AG04450 (cell line): ENCODE measurements at regions not wholly inside any gene's neighbourhood (a gene's known extent, or its start where the extent isn't known, plus 50 kb on each side); places are given as distances from the start of the nearest gene placed in this dataset.

ENCODE experiments used
- CTCF ChIA-PET: fragments of 300-600, 350-600 bp; formaldehyde crosslinking; extraction: SDS; loops from one replicate; lab custom pipeline; 2022; ENCODE audit warnings: antibody characterized with exemption, inconsistent platforms; lab: Charles Lee
- POLR2A ChIA-PET: fragments of 350-600 bp; formaldehyde crosslinking; extraction: SDS; loops from one replicate; lab custom pipeline; 2021; ENCODE audit warnings: antibody characterized with exemption, inconsistent platforms; lab: Yijun Ruan, JAX
- DNase-seq: peaks from one replicate; pipeline ENCODE4 v3.0.0-alpha.2; 2011; ENCODE audit warnings: low read depth, low spot score
- H3K27ac ChIP-seq: one replicate; pipeline ENCODE4 v1.5.1; 2012; ENCODE audit warnings: low read depth, low read length, control low read depth
- H3K27me3 ChIP-seq: one replicate; pipeline ENCODE4 v1.6.0; 2012; ENCODE audit warnings: low read length; ENCODE audit not compliant: control insufficient read depth, insufficient read depth
- H3K4me3 ChIP-seq: 2 replicates; pipeline ENCODE4 v1.5.1; 2011; ENCODE audit warnings: mild to moderate bottlenecking, low read depth, low read length, control low read depth
- H3K9me3 ChIP-seq: 2 replicates; pipeline ENCODE4 v1.5.1; 2012; ENCODE audit warnings: low read length; ENCODE audit not compliant: control insufficient read depth, insufficient read depth
- TF ChIP-seq, protein P1 (sequence below): IDR thresholded peaks from 2 replicates; pipeline ENCODE4 v1.5.1; 2011; ENCODE audit warnings: low read depth, low read length, control low read depth, inconsistent platforms

DNA sequence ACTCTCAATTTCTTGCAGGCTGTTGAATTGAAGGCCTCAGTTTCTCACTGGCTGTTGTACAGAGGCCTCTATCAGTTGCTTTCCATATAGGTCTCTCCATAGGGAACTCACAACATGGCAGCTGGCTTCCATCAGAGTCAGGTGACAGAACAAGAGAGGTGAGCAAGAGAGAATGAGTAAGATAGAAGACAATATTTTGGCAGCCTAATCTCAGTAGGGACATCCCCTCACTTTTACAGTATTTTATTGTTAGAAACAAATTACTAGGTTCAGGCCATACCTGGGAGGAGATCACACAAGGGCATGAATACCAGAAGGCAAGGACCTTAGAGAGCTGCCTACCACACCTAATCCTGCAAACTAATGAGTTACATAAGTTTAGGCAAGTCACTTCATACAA lies 162.8 kb downstream of the ATP6V1G3 start:
- ChIA-PET CTCF (no interaction called here), POLR2A (no interaction called here)
- Histone ChIP-seq H3K9me3 (no peaks in the 10 kb centered on the region; the same call in 1 of the 2 replicates), H3K27me3 (no peaks in the 10 kb centered on the region), H3K4me3 (no peak overlapping the region), H3K27ac (no peak overlapping the region)
- TF ChIP-seq, protein P1, sequence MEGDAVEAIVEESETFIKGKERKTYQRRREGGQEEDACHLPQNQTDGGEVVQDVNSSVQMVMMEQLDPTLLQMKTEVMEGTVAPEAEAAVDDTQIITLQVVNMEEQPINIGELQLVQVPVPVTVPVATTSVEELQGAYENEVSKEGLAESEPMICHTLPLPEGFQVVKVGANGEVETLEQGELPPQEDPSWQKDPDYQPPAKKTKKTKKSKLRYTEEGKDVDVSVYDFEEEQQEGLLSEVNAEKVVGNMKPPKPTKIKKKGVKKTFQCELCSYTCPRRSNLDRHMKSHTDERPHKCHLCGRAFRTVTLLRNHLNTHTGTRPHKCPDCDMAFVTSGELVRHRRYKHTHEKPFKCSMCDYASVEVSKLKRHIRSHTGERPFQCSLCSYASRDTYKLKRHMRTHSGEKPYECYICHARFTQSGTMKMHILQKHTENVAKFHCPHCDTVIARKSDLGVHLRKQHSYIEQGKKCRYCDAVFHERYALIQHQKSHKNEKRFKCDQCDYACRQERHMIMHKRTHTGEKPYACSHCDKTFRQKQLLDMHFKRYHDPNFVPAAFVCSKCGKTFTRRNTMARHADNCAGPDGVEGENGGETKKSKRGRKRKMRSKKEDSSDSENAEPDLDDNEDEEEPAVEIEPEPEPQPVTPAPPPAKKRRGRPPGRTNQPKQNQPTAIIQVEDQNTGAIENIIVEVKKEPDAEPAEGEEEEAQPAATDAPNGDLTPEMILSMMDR = no peak
- DNase-seq = no peak

DNA sequence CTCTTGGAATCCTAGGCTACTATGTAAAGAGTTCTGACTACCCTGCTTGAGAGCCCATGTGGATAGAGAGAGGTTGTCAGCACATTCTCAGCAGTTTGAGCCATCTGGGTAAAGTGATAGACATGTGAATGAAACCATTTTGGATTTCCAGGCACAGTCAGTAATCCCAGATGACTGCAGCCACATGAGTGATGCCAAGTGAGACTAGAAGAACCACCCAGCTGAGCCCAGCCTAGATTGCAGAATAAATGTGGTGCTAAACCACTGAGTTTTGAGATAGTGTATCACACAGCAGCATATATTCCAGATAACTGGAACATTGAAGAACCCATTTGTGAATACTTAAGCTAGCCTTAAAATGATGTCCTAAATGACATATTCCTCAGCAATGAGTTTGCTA lies 166.2 kb downstream of the ATP6V1G3 start:
- ChIA-PET CTCF (no interaction called here), POLR2A (no interaction called here)
- H3K27me3 ChIP-seq = no peaks in the 10 kb centered on the region
- no peak overlapping the region for H3K27ac ChIP-seq
- TF ChIP-seq, protein P1 = no peak
- no peaks in the 10 kb centered on the region; the same call in 1 of the 2 replicates for H3K9me3 ChIP-seq
- DNase-seq = no peak
- no peak overlapping the region for H3K4me3 ChIP-seq

DNA sequence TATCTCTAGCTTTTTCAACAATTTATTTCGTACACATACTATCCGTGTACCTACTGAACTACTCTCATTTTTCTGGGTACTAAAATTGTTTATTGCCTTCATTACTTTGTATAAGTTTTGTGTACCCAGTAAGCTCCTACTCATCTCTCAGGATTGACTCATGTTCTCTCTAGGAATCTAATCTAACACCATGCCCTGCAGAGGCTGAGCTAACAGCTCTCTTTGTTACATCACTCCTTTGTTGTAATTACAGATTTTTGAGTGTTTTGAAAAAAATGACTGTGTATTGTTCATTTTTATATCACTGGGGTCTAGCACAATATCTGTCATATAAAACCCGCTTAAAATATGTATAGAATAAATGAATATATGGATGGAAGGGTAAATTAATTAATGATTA lies 167.1 kb downstream of the ATP6V1G3 start:
- TF ChIP-seq, protein P1 = no peak
- Histone ChIP-seq H3K9me3 (no peaks in the 10 kb centered on the region; the same call in 1 of the 2 replicates), H3K27me3 (no peaks in the 10 kb centered on the region), H3K27ac (no peak overlapping the region), H3K4me3 (no peak overlapping the region)
- ChIA-PET CTCF (no interaction called here), POLR2A (no interaction called here)
- DNase-seq = no peak
